ENCODE measurements at regions not wholly inside any gene's neighbourhood (a gene's known extent, or its start where the extent isn't known, plus 50 kb on each side); places are given as distances from the start of the nearest gene placed in this dataset.

- no peak overlapping the region for H3K4me3 ChIP-seq (ENCODE audit: low read depth, low read length)
- DNase-seq (ENCODE audit: low read depth): no peak
- no peak for TF ChIP-seq CTCF (conservative IDR thresholded peaks at IDR 0.05; ENCODE audit: low read depth, low read length)
These were observed 100.2 kb upstream of the KCNG1 start for GRCh38 chr20:51122931-51123658.

GRCh38 chr20:51121901-51122412 lies 99.0 kb upstream of the KCNG1 start:
- no peak overlapping the region for H3K4me3 ChIP-seq (ENCODE audit: low read depth, low read length)
- DNase-seq (ENCODE audit: low read depth): no peak
- no peak for TF ChIP-seq CTCF (conservative IDR thresholded peaks at IDR 0.05; ENCODE audit: low read depth, low read length)

- TF ChIP-seq CTCF (conservative IDR thresholded peaks at IDR 0.05; ENCODE audit: low read depth, low read length): no peak
- no peak for DNase-seq (ENCODE audit: low read depth)
- no peak overlapping the region for H3K4me3 ChIP-seq (ENCODE audit: low read depth, low read length)
These were observed 98.4 kb upstream of the KCNG1 start for GRCh38 chr20:51121272-51121671.

- no peak for TF ChIP-seq CTCF (conservative IDR thresholded peaks at IDR 0.05; ENCODE audit: low read depth, low read length)
- DNase-seq (ENCODE audit: low read depth): no peak
- no peak overlapping the region for H3K4me3 ChIP-seq (ENCODE audit: low read depth, low read length)
These were observed 98.0 kb upstream of the KCNG1 start for GRCh38 chr20:51120868-51121267.

- no peak for DNase-seq (ENCODE audit: low read depth)
- TF ChIP-seq CTCF (conservative IDR thresholded peaks at IDR 0.05; ENCODE audit: low read depth, low read length): no peak
- H3K4me3 ChIP-seq (ENCODE audit: low read depth, low read length): no peak overlapping the region
These were observed 97.5 kb upstream of the KCNG1 start for GRCh38 chr20:51120438-51120837.

- DNase-seq (ENCODE audit: low read depth): no peak
- no peak overlapping the region for H3K4me3 ChIP-seq (ENCODE audit: low read depth, low read length)
- no peak for TF ChIP-seq CTCF (conservative IDR thresholded peaks at IDR 0.05; ENCODE audit: low read depth, low read length)
These were observed 97.0 kb upstream of the KCNG1 start for GRCh38 chr20:51119914-51120313.

- no peak overlapping the region for H3K4me3 ChIP-seq (ENCODE audit: low read depth, low read length)
- no peak for DNase-seq (ENCODE audit: low read depth)
- TF ChIP-seq CTCF (conservative IDR thresholded peaks at IDR 0.05; ENCODE audit: low read depth, low read length): no peak
These were observed 96.1 kb upstream of the KCNG1 start for GRCh38 chr20:51118985-51119527.

All from epithelial cell of proximal tubule (primary cell).